MV-4-11 (cell line): ENCODE measurements at regions not wholly inside any gene's neighbourhood (a gene's known extent, or its start where the extent isn't known, plus 50 kb on each side); places are given as distances from the start of the nearest gene placed in this dataset.
"Not testable (repeated sequence)": the region's sequence is repeated elsewhere in the genome, so short reads cannot be mapped to it uniquely, and the experiment has no call there.

Experiments used
- DNase-seq: peaks from one replicate; lab custom pipeline; 2025; lab: John Stamatoyannopoulos, UW

- no peak for DNase-seq
These were observed 849.9 kb upstream of the SEMA6A start for GRCh38 chr5:117424559-117424958.

GRCh38 chr5:117417501-117417900 lies 842.9 kb upstream of the SEMA6A start:
- no peak for DNase-seq

- DNase-seq: no peak
These were observed 840.3 kb upstream of the SEMA6A start for GRCh38 chr5:117414926-117415325.

- no peak for DNase-seq
These were observed 837.1 kb upstream of the SEMA6A start for GRCh38 chr5:117411701-117412100.

- DNase-seq: no peak
These were observed 830.6 kb upstream of the SEMA6A start for GRCh38 chr5:117405197-117405596.

- no peak for DNase-seq
These were observed 820.0 kb upstream of the SEMA6A start for GRCh38 chr5:117394506-117395157.

- no peak for DNase-seq
These were observed 818.5 kb upstream of the SEMA6A start for GRCh38 chr5:117393125-117393524.

GRCh38 chr5:117380316-117380715 lies 805.7 kb upstream of the SEMA6A start:
- DNase-seq: no peak

GRCh38 chr5:117379521-117379920 lies 804.9 kb upstream of the SEMA6A start:
- DNase-seq: no peak

GRCh38 chr5:117376748-117377147 lies 802.1 kb upstream of the SEMA6A start:
- DNase-seq: no peak

GRCh38 chr5:117359895-117360294 lies 785.3 kb upstream of the SEMA6A start:
- no peak for DNase-seq

- DNase-seq: no peak
These were observed 783.3 kb upstream of the SEMA6A start for GRCh38 chr5:117357886-117358285.

- no peak for DNase-seq
These were observed 772.7 kb upstream of the SEMA6A start for GRCh38 chr5:117347280-117347679.

GRCh38 chr5:117343726-117344125 lies 769.1 kb upstream of the SEMA6A start:
- DNase-seq: not testable (repeated sequence)

GRCh38 chr5:117337064-117337749 lies 762.6 kb upstream of the SEMA6A start:
- DNase-seq: no peak

GRCh38 chr5:117336208-117336607 lies 761.6 kb upstream of the SEMA6A start:
- DNase-seq: no peak

- DNase-seq: no peak
These were observed 758.4 kb upstream of the SEMA6A start for GRCh38 chr5:117333011-117333410.

GRCh38 chr5:117332341-117332740 lies 757.7 kb upstream of the SEMA6A start:
- no peak for DNase-seq

- no peak for DNase-seq
These were observed 752.9 kb upstream of the SEMA6A start for GRCh38 chr5:117327511-117327910.

- DNase-seq: no peak
These were observed 752.4 kb upstream of the SEMA6A start for GRCh38 chr5:117326997-117327396.

GRCh38 chr5:117318528-117318927 lies 743.9 kb upstream of the SEMA6A start:
- peak; percentile 1 for DNase-seq

GRCh38 chr5:117315170-117315569 lies 740.5 kb upstream of the SEMA6A start:
- no peak for DNase-seq

- DNase-seq: not testable (repeated sequence)
These were observed 730.0 kb upstream of the SEMA6A start for GRCh38 chr5:117304512-117305107.
